HUES64 (cell line): ENCODE measurements at regions not wholly inside any gene's neighbourhood (a gene's known extent, or its start where the extent isn't known, plus 50 kb on each side); places are given as distances from the start of the nearest gene placed in this dataset.
"Not testable (repeated sequence)": the region's sequence is repeated elsewhere in the genome, so short reads cannot be mapped to it uniquely, and the experiment has no call there.

Experiments
- H3K27ac ChIP-seq: 2 replicates; pipeline ENCODE4 v1.7.0; 2013; ENCODE audit warnings: low read depth, low read length, inconsistent platforms
- H3K27me3 ChIP-seq: 2 replicates; pipeline ENCODE4 v1.6.1; 2013; ENCODE audit warnings: mild to moderate bottlenecking, low read length; ENCODE audit not compliant: insufficient read depth
- H3K36me3 ChIP-seq: 2 replicates; pipeline ENCODE4 v1.6.1; 2013; ENCODE audit warnings: mild to moderate bottlenecking, low read length; ENCODE audit not compliant: insufficient read depth
- H3K4me1 ChIP-seq: 2 replicates; pipeline ENCODE4 v1.6.1; 2013; ENCODE audit warnings: mild to moderate bottlenecking, low read length, moderate library complexity; ENCODE audit not compliant: insufficient read depth
- H3K4me3 ChIP-seq: 2 replicates; pipeline ENCODE4 v1.5.1; 2013; ENCODE audit warnings: mild to moderate bottlenecking, low read length, moderate library complexity
- H3K9ac ChIP-seq: 2 replicates; pipeline ENCODE4 v1.6.1; 2013; ENCODE audit warnings: mild to moderate bottlenecking, low read depth, low read length
- H3K9me3 ChIP-seq: 2 replicates; pipeline ENCODE4 v1.6.1; 2013; ENCODE audit warnings: low read depth, low read length; ENCODE audit not compliant: insufficient read depth
- WGBS: fragments of 150-250, 120-280 bp; methylation state at CpG from one replicate; pipeline ENCODE4 v1.1.7; 2013; ENCODE audit warnings: missing lambda C conversion rate; 5-methylcytosine and 5-hydroxymethylcytosine counted together

- H3K27ac ChIP-seq: no peak overlapping the region
- H3K9ac ChIP-seq: no peak overlapping the region
These were observed 148.6 kb upstream of the SVIL start for GRCh38 chr10:29783201-29783947.

GRCh38 chr10:29780639-29781038 is 145.9 kb upstream of the SVIL start:
- no peak overlapping the region for H3K9ac ChIP-seq
- no peaks in the 10 kb centered on the region for H3K36me3 ChIP-seq
- no peak overlapping the region for H3K4me3 ChIP-seq
- peaks cover 14% of the 10 kb centered on the region for H3K4me1 ChIP-seq
- no peak overlapping the region for H3K27ac ChIP-seq
- 79% methylated on average over 3 of the region's 3 CpGs for WGBS
- no peaks in the 10 kb centered on the region for H3K9me3 ChIP-seq
- H3K27me3 ChIP-seq: no peaks in the 10 kb centered on the region

More at GRCh38 chr10:29783201-29783947, 148.6 kb upstream of the SVIL start:
- no peaks in the 10 kb centered on the region for H3K36me3 ChIP-seq
- no peak overlapping the region for H3K4me3 ChIP-seq
- H3K9me3 ChIP-seq: peaks cover 8% of the 10 kb centered on the region; the same call in 1 of the 2 replicates
- no peaks in the 10 kb centered on the region for H3K27me3 ChIP-seq
- WGBS: 90% methylated on average over 3 of the region's 3 CpGs
- H3K4me1 ChIP-seq: peaks cover 14% of the 10 kb centered on the region

- H3K27ac ChIP-seq: no peak overlapping the region
- H3K36me3 ChIP-seq: no peaks in the 10 kb centered on the region
- no peaks in the 10 kb centered on the region for H3K9me3 ChIP-seq
- H3K4me1 ChIP-seq: peaks cover 14% of the 10 kb centered on the region
- H3K27me3 ChIP-seq: no peaks in the 10 kb centered on the region
- no CpG with 5 or more reads among the region's 1 CpG for WGBS
- H3K4me3 ChIP-seq: no peak overlapping the region
- H3K9ac ChIP-seq: no peak overlapping the region
These were observed 145.3 kb upstream of the SVIL start for GRCh38 chr10:29780096-29780495.

GRCh38 chr10:29776246-29776645 is 141.5 kb upstream of the SVIL start:
- 79% methylated on average over 2 of the region's 2 CpGs for WGBS
- H3K9me3 ChIP-seq: no peaks in the 10 kb centered on the region

GRCh38 chr10:29774475-29774874 is 139.7 kb upstream of the SVIL start:
- H3K36me3 ChIP-seq: no peaks in the 10 kb centered on the region
- no peak overlapping the region for H3K27ac ChIP-seq
- H3K4me3 ChIP-seq: no peak overlapping the region
- H3K9me3 ChIP-seq: no peaks in the 10 kb centered on the region
- no peak overlapping the region for H3K9ac ChIP-seq
- H3K4me1 ChIP-seq: no peaks in the 10 kb centered on the region
- WGBS: 97% methylated on average over 2 of the region's 2 CpGs
- no peaks in the 10 kb centered on the region for H3K27me3 ChIP-seq

More at GRCh38 chr10:29776246-29776645, 141.5 kb upstream of the SVIL start:
- Histone ChIP-seq H3K27me3 (no peaks in the 10 kb centered on the region), H3K9ac (no peak overlapping the region), H3K4me3 (no peak overlapping the region), H3K4me1 (no peaks in the 10 kb centered on the region), H3K27ac (no peak overlapping the region), H3K36me3 (no peaks in the 10 kb centered on the region)

- no peak overlapping the region for H3K9ac ChIP-seq
- 98% methylated on average over 1 of the region's 1 CpG for WGBS
- no peaks in the 10 kb centered on the region for H3K36me3 ChIP-seq
- no peaks in the 10 kb centered on the region for H3K27me3 ChIP-seq
- no peaks in the 10 kb centered on the region for H3K4me1 ChIP-seq
- H3K27ac ChIP-seq: no peak overlapping the region
- no peak overlapping the region for H3K4me3 ChIP-seq
- no peaks in the 10 kb centered on the region for H3K9me3 ChIP-seq
These were observed 138.9 kb upstream of the SVIL start for GRCh38 chr10:29773675-29774091.

GRCh38 chr10:29772403-29772802 is 137.6 kb upstream of the SVIL start:
- Histone ChIP-seq H3K36me3 (no peaks in the 10 kb centered on the region), H3K27me3 (no peaks in the 10 kb centered on the region), H3K4me3 (no peak overlapping the region), H3K4me1 (no peaks in the 10 kb centered on the region), H3K27ac (no peak overlapping the region), H3K9me3 (no peaks in the 10 kb centered on the region), H3K9ac (no peak overlapping the region)
- WGBS: 84% methylated on average over 4 of the region's 5 CpGs

- no peak overlapping the region for H3K9ac ChIP-seq
- H3K36me3 ChIP-seq: no peaks in the 10 kb centered on the region
- WGBS: 89% methylated on average over 5 of the region's 5 CpGs
These were observed 136.6 kb upstream of the SVIL start for GRCh38 chr10:29771376-29771775.

GRCh38 chr10:29769277-29769676 is 134.5 kb upstream of the SVIL start:
- not testable (repeated sequence) for H3K4me3 ChIP-seq, H3K9me3 ChIP-seq, H3K4me1 ChIP-seq, H3K27ac ChIP-seq, H3K36me3 ChIP-seq, H3K27me3 ChIP-seq, H3K9ac ChIP-seq
- 94% methylated on average over 3 of the region's 4 CpGs for WGBS

More at GRCh38 chr10:29771376-29771775, 136.6 kb upstream of the SVIL start:
- H3K9me3 ChIP-seq: no peaks in the 10 kb centered on the region
- H3K27me3 ChIP-seq: no peaks in the 10 kb centered on the region
- H3K4me1 ChIP-seq: no peaks in the 10 kb centered on the region
- H3K4me3 ChIP-seq: no peak overlapping the region
- H3K27ac ChIP-seq: no peak overlapping the region

GRCh38 chr10:29767968-29768367 is 133.2 kb upstream of the SVIL start:
- H3K9ac ChIP-seq: no peak overlapping the region
- WGBS: 94% methylated on average over 4 of the region's 4 CpGs
- H3K4me3 ChIP-seq: no peak overlapping the region
- H3K9me3 ChIP-seq: no peaks in the 10 kb centered on the region
- H3K4me1 ChIP-seq: no peaks in the 10 kb centered on the region
- H3K27ac ChIP-seq: no peak overlapping the region
- H3K27me3 ChIP-seq: no peaks in the 10 kb centered on the region
- no peaks in the 10 kb centered on the region for H3K36me3 ChIP-seq

- H3K9ac ChIP-seq: no peak overlapping the region
- no peaks in the 10 kb centered on the region for H3K4me1 ChIP-seq
- H3K27ac ChIP-seq: no peak overlapping the region
- whole genome bisulfite sequencing: 89% methylated on average over 3 of the region's 3 CpGs
- no peaks in the 10 kb centered on the region for H3K36me3 ChIP-seq
- H3K4me3 ChIP-seq: no peak overlapping the region
- no peaks in the 10 kb centered on the region for H3K9me3 ChIP-seq
- H3K27me3 ChIP-seq: no peaks in the 10 kb centered on the region
These were observed 132.0 kb upstream of the SVIL start for GRCh38 chr10:29766753-29767152.

- H3K36me3 ChIP-seq: no peaks in the 10 kb centered on the region
- H3K9ac ChIP-seq: no peak overlapping the region
- H3K27ac ChIP-seq: no peak overlapping the region
- H3K4me3 ChIP-seq: no peak overlapping the region
- H3K27me3 ChIP-seq: no peaks in the 10 kb centered on the region
- H3K9me3 ChIP-seq: no peaks in the 10 kb centered on the region
- no peaks in the 10 kb centered on the region for H3K4me1 ChIP-seq
- WGBS: 72% methylated on average over 2 of the region's 2 CpGs
These were observed 130.6 kb upstream of the SVIL start for GRCh38 chr10:29765330-29765729.
